C4-2B (cell line): ENCODE measurements at regions not wholly inside any gene's neighbourhood (a gene's known extent, or its start where the extent isn't known, plus 50 kb on each side); places are given as distances from the start of the nearest gene placed in this dataset.

Experiments
- ZFX ChIP-seq: fragments of 450-650 bp; IDR thresholded peaks from 2 replicates; pipeline ENCODE4 v1.6.1; 2017
- TF ChIP-seq, protein P1 (sequence below): fragments of 450-650 bp; conservative IDR thresholded peaks from 2 replicates; pipeline ENCODE4 v1.5.1; 2017; ENCODE audit warnings: mild to moderate bottlenecking

DNA sequence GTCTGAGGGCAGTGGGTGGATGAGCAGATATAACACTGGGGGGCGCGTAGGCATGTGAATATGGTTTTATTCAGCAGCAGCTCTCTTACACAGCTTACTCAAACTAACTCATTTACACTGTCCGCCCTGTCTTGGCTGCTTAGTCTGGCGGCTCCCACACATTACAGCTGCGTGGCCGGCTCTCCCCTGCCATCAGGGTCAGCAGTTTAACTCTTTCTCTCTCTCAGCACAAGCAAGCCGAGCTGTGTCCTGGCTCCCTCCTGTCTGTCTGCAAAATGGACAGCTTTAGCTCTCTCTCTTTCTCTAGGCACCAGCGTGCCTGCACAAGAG lies 1310.1 kb upstream of the RAG2 start:
- TF ChIP-seq, protein P1, sequence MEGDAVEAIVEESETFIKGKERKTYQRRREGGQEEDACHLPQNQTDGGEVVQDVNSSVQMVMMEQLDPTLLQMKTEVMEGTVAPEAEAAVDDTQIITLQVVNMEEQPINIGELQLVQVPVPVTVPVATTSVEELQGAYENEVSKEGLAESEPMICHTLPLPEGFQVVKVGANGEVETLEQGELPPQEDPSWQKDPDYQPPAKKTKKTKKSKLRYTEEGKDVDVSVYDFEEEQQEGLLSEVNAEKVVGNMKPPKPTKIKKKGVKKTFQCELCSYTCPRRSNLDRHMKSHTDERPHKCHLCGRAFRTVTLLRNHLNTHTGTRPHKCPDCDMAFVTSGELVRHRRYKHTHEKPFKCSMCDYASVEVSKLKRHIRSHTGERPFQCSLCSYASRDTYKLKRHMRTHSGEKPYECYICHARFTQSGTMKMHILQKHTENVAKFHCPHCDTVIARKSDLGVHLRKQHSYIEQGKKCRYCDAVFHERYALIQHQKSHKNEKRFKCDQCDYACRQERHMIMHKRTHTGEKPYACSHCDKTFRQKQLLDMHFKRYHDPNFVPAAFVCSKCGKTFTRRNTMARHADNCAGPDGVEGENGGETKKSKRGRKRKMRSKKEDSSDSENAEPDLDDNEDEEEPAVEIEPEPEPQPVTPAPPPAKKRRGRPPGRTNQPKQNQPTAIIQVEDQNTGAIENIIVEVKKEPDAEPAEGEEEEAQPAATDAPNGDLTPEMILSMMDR, result no peak
- TF ChIP-seq ZFX, result no peak
